T-helper 1 cell (primary cell): ENCODE measurements at regions not wholly inside any gene's neighbourhood (a gene's known extent, or its start where the extent isn't known, plus 50 kb on each side); places are given as distances from the start of the nearest gene placed in this dataset.

ENCODE experiments used
- DNase-seq, 5 donors: peaks; one replicate each; pipeline ENCODE4 v3.0.0-alpha.2; 2012 to 2020

GRCh38 chr15:97733373-97733772 is 227.1 kb upstream of the ARRDC4 start:
- DNase-seq, result no peak

- DNase-seq, result no peak
Observed at GRCh38 chr15:97736748-97737147, 223.8 kb upstream of the ARRDC4 start.

GRCh38 chr15:97745481-97746071 is 214.9 kb upstream of the ARRDC4 start:
- peak in 1 of 5 donors; percentile 9 for DNase-seq

- no peak for DNase-seq
Observed at GRCh38 chr15:97747342-97747741, 213.2 kb upstream of the ARRDC4 start.

DNA sequence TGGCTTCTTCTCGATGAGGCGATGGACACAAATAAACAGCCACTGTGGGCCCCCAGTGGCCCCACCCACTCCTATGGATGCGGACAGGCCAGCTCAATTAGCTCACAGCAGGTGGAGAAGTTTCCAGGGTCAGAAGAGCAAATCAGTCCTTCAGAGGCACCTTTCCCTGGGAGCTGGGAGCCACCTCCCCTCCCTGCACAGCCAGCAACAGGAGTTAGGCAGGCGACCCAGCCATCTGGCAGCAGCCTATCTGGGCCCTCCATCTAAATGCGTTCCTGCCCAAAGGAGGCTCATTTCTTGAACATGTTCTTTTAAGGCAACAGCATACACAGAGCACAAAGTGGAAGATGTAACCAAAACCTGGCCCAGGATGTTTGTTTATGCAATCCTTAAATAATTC is 211.9 kb upstream of the ARRDC4 start:
- no peak for DNase-seq

DNA sequence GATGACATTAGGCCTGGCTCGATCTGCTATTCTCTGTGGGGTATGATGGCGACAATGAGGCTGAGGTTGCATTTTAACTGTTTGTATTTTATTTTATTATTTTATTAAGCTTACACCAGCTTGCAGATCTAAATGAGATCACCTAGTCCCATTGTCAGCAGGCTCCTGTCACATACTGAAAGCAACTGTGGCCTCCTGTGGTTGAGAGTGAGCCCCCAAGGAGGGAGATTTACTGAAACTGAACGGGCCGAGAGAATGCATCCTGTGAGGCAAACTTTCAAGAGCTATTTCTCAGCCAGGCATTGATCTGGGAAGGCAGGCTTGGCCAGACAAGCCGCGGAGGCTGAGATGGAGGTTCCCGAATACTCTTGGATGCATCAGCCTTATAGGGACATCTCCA is 210.4 kb upstream of the ARRDC4 start:
- DNase-seq, result no peak

GRCh38 chr15:97755726-97756125 is 204.8 kb upstream of the ARRDC4 start:
- DNase-seq, result no peak

DNA sequence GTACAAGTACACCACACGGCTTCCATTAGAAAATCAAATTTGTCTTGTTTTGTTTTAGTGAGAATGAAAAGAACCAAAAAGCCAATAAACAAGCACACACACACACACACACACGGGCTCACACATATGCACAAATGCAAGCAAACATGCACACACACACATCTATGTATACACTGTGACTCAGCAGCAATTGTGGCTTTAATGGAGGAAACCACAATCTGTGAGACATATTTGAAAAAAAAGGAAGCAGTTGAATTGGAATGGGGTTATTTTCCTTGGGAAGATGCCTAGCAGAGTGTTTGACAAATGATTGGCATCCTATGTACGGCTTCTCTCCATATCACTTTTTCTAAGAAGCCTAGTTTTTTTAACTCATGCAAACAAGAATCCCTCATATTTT is 201.1 kb upstream of the ARRDC4 start:
- no peak for DNase-seq

GRCh38 chr15:97761110-97761509 is 199.4 kb upstream of the ARRDC4 start:
- DNase-seq, result no peak

DNA sequence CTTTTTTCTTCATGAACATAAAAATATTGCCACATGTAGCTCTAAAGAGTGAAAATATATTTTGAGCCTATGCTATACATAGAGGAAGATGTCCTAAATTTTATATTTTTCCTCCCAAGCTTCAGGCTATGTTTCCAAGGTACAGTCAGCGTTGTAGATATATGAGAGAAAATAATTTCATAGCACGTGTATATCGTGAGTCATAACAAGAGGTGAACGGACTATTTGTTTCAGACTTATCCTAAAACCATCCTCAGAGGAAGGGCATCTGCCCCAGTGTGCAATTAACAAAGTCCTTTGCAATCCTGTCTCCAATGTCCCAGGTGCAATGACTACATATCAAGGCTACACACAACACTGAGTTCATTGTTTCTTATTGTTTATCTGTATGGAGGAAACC is 177.3 kb upstream of the ARRDC4 start:
- DNase-seq, result no peak

DNA sequence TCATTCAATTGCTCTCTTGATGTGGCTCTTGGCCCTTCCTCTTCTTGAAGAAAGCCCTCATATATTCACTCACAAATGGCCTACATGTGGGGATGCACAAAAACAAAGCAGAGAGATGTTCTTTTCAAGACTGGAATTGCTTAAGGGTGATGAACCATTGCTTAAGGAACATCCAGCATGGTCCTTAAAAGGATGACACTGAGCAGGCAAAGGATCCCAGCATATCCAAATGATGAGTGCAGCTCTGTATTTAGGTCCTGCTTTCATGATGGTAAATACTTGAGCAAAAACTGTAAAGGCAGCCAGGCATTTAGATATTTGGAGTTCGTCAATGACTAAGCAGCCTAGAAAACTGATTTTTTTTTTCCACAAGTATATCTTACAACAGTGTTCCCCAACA is 173.8 kb upstream of the ARRDC4 start:
- no peak for DNase-seq

DNA sequence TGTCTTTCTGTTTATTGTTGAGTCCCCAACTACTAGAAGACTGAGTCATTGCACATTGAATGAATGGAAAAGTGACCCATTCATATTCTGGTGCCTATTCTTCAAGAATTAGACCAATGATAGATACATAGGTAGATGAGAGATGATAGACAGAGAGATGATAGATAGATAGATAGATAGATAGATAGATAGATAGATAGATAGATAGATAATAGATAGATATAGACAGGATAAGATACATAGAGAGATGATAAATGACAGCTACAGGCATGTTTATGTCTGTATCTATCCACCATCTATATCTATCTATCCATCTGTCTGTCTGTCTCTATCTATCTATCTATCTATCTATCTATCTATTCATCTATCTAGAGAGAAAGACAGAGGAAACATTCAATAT is 170.3 kb upstream of the ARRDC4 start:
- DNase-seq, result no peak

DNA sequence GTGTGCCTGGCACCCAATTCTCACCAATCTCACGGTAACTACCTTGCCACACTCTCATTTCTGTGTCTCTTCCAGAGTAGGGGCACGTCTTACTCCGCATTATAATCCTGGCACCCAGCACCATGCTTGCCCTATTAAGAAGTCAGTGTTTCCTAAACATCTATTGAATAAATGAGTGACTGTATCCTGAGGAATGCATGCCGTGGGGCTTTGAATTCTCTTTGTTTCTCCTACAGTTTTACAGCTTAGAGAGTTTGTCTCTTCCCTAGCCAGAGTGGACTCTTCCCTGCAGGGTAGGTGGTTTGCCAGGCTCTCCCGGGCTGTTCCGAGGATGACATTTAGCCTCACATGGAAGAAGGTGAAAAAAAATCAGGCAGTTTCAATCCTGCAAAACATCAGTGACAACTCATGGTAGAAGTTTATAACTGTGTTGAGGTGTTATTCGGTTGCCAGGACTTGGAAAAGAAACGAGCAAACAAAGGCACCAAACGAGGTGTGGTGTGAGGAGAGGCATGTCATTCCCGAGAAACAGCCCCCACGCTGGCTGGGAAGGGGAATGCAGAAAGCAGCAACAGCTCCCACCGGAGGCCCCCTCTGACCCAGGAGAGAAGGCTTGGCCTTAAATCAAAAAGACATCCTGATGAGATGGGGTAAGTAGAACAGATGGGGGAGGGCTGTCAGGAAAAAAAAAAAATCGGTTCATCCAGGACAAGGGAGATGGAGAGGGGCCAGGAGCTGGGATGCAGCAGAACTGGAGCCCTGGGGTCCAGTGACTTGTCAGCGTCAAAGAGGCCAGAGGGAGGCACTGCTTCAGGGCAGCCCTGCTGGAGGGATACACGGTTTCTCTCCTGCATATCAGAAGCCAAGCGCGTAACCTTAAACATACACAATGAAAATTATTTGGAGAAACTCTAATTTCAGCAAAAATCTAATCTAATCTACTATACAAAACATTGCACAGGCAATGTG is 168.4 kb upstream of the ARRDC4 start:
- no peak for DNase-seq

- DNase-seq, result no peak
Observed at GRCh38 chr15:97804950-97805349, 155.6 kb upstream of the ARRDC4 start.

DNA sequence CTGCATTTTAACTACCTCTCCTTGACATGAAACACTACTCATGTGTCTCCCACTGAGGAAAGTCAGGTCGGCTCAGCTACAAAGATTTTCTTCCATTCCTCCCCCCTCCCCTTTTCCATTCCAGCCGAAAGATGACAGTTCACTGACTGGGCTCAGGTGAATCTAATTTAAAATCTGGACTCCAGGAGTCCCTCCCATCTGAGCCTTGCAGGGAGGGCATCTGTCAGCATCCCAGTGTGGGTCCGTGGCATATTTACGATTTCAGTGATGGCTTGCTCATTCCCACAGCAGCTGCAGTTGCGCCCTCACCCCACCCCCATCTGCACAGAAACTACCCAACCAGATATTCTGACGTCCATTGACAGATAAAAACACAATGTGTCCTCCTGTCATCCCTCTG is 153.7 kb upstream of the ARRDC4 start:
- DNase-seq, result no peak

- no peak for DNase-seq
Observed at GRCh38 chr15:97815835-97816234, 144.7 kb upstream of the ARRDC4 start.

DNA sequence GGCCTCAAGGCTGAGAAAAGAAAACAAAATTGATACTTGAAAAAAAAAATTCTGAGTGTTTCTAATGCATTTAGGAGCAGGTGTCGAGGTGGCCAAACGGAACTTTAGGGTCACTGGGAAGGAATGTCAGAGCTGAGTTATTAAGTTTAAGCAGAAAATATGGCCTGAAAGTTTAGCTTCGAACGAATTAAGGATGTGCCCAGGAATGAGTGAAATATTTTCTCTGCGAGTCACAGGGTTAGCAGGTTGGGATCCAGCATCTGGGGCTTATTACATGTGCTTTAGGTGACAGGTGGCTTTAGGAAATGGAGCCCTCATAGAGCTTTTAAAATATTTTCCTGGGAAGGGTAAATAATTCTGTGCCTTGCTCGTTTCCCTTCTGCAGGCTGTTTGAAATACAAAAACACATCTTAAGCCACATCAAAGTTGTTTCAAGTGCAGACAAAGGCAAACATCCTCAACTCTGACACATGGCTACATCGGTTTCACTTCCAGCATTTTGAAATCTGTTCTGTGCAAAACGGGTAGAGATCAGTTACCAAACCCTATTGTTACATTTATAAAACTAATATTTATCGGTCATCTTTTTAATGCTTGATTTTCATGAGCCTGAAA is 143.1 kb upstream of the ARRDC4 start:
- DNase-seq, result no peak

- no peak for DNase-seq
Observed at GRCh38 chr15:97836003-97836402, 124.5 kb upstream of the ARRDC4 start.

DNA sequence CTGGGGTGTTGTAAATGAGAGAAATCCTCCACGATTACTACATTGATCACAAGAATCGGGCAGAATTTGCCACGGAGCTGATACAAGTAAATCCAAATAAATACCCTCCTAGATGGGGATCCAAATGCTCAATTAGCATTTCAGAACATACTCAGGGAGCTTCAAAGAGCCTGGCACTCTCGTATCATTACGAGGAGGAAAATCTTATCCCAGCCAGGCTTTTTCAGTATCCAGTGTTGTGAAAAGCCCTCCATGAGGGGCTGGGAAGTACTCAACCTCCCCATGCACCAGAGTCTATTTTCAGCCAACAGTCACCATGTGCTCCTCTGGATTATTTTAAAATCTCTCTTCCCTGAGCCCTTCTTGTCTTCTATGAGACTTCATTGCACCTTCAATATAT is 122.6 kb upstream of the ARRDC4 start:
- no peak for DNase-seq

- DNase-seq, result no peak
Observed at GRCh38 chr15:97838606-97839210, 121.8 kb upstream of the ARRDC4 start.

GRCh38 chr15:97840501-97840900 is 120.0 kb upstream of the ARRDC4 start:
- no peak for DNase-seq

- no peak for DNase-seq
Observed at GRCh38 chr15:97841558-97841957, 118.9 kb upstream of the ARRDC4 start.

- DNase-seq, result no peak
Observed at GRCh38 chr15:97849183-97849582, 111.3 kb upstream of the ARRDC4 start.

GRCh38 chr15:97858296-97858695 is 102.2 kb upstream of the ARRDC4 start:
- DNase-seq, result no peak
